Hindlimb muscle (tissue), 1 donor: ENCODE measurements at regions not wholly inside any gene's neighbourhood (a gene's known extent, or its start where the extent isn't known, plus 50 kb on each side); places are given as distances from the start of the nearest gene placed in this dataset.

Source experiments
- DNase-seq: peaks from one replicate; pipeline ENCODE4 v3.0.0-alpha.2; 2013

GRCh38 chr2:129334128-129334527, 645.3 kb upstream of the RAB6C start:
- DNase-seq = no peak

- DNase-seq = no peak
Measured at GRCh38 chr2:129334696-129335410, 644.6 kb upstream of the RAB6C start.

GRCh38 chr2:129336276-129336675, 643.2 kb upstream of the RAB6C start:
- no peak for DNase-seq

- no peak for DNase-seq
Measured at GRCh38 chr2:129337076-129337475, 642.4 kb upstream of the RAB6C start.

- DNase-seq = no peak
Measured at GRCh38 chr2:129345540-129345939, 633.9 kb upstream of the RAB6C start.

- no peak for DNase-seq
Measured at GRCh38 chr2:129347486-129348217, 631.8 kb upstream of the RAB6C start.

GRCh38 chr2:129354631-129355030, 624.8 kb upstream of the RAB6C start:
- no peak for DNase-seq

GRCh38 chr2:129361688-129362087, 617.8 kb upstream of the RAB6C start:
- DNase-seq = no peak

- no peak for DNase-seq
Measured at GRCh38 chr2:129366263-129366662, 613.2 kb upstream of the RAB6C start.

- DNase-seq = no peak
Measured at GRCh38 chr2:129367107-129367506, 612.4 kb upstream of the RAB6C start.

- no peak for DNase-seq
Measured at GRCh38 chr2:129369437-129369836, 610.0 kb upstream of the RAB6C start.

GRCh38 chr2:129374452-129374851, 605.0 kb upstream of the RAB6C start:
- no peak for DNase-seq

GRCh38 chr2:129375632-129376425, 603.6 kb upstream of the RAB6C start:
- no peak for DNase-seq

GRCh38 chr2:129376426-129377077, 602.9 kb upstream of the RAB6C start:
- no peak for DNase-seq

GRCh38 chr2:129377078-129377469, 602.4 kb upstream of the RAB6C start:
- DNase-seq = no peak

GRCh38 chr2:129378186-129378585, 601.3 kb upstream of the RAB6C start:
- DNase-seq = no peak

- DNase-seq = no peak
Measured at GRCh38 chr2:129379411-129379810, 600.1 kb upstream of the RAB6C start.

- DNase-seq = no peak
Measured at GRCh38 chr2:129381789-129382188, 597.7 kb upstream of the RAB6C start.

- no peak for DNase-seq
Measured at GRCh38 chr2:129388870-129389269, 590.6 kb upstream of the RAB6C start.

GRCh38 chr2:129393816-129394215, 585.6 kb upstream of the RAB6C start:
- no peak for DNase-seq

- peak; percentile 12 for DNase-seq
Measured at GRCh38 chr2:129396980-129397599, 582.4 kb upstream of the RAB6C start.

GRCh38 chr2:129400826-129401225, 578.6 kb upstream of the RAB6C start:
- no peak for DNase-seq
